GM19351 (cell line): ENCODE measurements at regions not wholly inside any gene's neighbourhood (a gene's known extent, or its start where the extent isn't known, plus 50 kb on each side); places are given as distances from the start of the nearest gene placed in this dataset.

Source experiments
- ATAC-seq: cut with Tn5 transposase; IDR thresholded peaks from one replicate; pipeline ENCODE4 v1.9.1; 2021; ENCODE audit warnings: mild to moderate bottlenecking, moderate library complexity; ENCODE audit not compliant: unreplicated experiment

DNA sequence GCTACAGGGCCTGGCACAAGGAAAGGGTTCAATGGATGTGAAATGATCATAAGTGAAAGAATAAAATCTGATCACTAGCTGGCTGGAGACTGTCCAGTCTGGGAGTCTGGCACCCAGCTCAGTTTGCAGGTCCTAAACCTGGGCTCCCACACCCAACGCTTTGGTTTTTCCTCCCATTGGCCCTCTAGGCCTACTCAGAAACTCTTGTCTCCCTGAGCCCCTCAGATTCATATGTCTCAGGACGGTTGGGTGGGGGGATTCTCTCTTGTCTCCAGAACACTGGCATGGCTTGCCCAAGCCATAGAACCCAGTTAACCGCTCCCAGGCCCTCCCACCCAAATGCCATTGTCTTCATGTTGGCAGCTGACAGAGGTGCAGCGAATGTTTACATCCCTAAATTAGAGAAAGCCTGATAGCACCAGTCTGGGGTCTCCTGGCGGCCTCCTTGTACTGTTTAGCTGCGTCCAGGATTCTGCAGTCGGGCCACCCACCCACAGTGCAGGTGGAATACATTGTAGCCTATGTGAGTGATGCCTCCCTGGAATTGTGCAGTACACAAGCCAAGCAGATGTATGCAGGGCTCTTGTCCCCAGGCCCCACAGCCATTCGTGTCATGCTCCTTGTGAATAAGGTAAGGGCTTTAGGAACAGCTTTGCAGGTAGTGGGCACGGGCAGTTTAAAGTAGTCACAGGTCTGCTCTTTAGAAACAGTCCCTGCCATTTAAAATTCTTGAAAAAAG, 266.3 kb downstream of the XXYLT1 start:
- no peak for ATAC-seq

DNA sequence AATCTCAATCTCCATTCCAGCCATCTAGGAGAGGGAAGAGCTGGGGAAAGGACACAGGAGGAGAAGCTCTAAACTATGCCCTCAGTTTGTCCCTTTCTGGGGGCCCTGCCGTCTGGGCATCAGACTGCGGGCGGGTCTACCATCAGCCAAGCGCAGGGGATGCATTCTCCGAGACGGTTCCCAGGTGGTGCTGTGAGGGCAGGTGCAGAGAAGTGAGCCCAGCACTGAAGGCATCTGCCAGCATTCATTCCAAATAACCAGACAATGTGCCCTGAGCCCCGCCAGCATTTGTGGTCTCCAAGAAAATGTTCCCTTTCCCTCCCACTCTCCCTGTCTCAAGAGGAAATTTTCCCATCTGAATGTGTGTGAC, 265.7 kb downstream of the XXYLT1 start:
- ATAC-seq: no peak

DNA sequence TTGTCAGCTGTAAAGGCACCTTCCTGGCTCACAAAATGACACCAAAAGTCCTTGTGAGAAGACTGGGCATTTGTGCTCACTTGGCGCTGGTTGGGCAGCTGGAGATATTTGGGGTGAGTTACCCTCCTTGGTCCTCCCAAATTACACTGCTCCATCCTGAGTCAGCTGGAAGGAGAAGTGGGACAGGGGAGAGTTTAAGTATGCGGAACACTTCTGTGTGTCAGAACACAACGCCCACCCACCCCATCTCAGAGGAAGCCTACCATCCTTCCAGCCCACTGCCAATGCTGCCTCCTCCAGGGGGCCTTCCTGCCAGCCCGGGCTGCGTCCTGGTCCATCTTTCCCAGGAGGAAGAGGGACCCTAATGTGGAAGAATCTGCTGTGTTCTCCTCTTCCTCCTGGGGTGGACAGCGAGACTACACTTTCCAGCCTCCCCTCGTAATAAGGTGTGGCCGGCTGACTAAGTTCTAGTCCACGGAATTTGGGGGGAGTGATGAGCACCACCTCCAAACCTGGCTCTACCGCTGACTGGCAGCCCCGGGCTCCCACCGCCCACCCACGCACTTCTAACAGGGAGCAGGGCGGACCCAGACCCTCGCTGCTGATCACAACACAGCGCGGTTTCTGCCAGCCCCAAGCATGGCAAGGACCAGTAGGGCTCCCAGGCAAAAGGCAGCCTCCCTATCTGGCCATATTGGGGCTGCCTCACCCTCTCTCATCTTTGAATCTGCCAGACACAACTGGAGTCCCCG, 265.0 kb downstream of the XXYLT1 start:
- no peak for ATAC-seq

DNA sequence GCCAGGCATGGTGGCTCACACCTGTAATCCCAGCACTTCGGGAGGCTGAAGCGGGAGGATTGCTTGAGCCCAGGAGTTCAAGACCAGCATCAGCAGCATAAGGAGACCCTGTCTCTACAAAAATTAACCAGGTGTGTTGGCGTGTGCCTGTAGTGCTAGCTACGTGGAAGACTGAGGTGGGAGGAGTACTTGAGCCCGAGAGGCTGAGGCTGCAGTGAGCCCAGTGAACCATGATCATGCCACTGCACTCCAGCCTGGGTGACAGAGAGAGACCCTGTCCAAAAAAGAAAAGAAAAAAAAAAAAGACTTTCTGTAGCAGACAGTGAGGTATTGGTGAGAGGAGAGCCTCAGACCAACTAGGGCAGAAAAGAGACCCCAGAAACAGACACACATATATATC, 263.8 kb downstream of the XXYLT1 start:
- no peak for ATAC-seq

DNA sequence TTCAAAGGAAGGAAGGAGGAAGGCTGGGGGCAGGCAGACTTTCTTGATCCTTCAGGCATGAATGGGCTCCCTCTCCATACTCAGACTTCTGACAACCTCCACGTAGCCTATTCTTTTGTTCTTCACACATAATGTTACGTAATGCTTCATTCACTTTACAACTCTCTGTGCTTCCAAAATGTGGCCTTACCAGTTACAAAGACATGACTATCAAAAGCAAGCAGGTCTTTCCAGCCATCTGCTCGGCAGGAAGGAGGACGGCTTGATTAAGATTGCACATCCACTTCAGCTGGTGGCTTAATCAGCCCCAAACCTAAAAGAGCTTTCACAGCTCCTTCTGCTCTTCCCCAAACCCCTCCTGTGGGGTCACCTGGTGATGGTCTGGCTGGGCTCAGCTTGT, 263.2 kb downstream of the XXYLT1 start:
- no peak for ATAC-seq

DNA sequence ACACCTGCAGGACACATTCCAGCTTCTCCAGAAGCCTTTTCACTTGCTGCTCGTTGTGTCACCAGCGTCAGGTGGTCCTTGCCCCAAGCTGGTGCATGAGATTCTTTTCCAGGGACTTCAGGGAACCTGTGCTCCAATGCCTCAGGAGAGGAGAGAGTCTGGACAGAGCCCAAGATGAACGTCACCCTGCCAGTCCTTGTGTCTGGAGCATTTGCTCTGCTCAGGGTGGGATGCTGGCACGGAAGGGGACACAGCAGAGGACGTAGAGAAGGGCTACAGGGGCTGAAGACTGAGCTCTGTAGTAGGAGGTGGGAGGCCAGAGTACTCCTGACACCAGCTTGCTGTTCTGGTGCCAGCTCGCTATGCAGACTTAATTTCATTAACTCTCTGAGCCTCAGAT, 262.1 kb downstream of the XXYLT1 start:
- ATAC-seq: no peak

DNA sequence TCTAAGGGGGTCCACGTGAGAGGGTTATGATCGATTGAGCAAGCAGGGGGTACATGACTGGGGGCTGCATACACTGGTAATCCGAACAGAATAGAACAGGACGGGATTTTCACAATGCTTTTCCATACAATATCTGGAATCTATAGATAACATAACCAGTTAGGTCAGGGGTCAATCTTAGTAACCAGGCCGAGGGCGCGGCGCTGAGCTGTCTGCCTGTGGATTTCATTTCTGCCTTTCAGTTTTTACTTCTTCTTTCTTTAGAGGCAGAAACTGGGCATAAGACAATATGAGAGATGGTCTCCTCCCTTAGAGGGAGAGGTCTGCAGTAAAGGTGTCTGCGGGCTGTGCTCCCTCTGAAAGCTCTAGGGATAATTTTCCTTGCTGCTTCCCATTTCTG, 261.3 kb downstream of the XXYLT1 start:
- ATAC-seq: no peak

DNA sequence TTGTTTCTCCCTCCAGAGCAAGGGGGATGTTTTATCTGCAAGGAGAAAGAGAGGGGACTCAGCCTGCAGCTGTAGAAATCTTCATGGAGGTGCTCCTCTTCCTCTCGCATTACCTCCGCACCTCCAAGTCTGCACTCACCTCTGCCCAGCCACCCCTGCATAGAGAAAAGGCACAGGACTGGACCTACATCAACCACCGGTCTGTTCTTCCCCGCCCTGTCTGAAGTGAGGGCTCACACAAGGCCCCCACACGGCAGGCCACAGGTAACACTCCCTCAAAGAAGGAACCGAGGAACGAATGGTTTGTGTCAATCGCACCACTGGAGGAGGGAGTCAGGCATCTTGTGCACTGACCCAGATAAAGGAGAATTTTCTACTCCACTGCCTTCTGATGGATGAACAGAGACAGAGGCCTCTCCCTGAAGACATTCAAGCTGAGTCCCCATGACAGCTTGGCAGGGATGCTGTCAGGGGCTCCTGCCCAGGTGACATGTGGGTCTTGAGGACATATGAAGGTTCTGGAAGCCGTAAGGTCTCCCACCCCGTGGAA, 260.3 kb downstream of the XXYLT1 start:
- no peak for ATAC-seq

DNA sequence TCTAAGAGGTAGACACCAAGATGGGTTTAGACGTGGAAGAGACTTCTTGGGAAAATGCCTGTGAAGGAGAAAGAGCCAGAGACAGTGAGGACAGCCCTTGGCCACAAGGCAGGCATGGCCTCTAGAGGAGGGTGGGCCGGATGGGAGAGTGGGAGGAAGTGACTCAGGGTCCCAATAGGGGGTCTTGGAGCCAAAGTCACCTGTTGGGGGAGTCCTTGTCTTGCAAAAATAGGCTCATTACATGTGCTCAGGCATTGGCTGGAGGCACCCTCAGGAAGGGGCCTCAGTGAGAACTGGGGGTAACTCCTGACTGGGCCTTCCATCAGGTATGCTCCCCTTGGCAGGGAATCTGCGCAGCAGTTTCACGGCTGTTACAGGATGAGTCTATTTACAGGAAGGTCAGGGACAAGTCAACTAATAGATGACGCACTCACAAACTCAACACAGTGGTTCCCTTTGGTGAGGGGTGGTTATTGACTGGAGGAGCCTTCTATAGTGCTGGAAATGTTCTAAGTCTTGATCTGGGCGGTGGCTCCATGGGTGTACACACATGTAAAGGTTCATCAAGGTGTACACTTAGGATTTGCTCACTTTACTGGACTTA, 259.6 kb downstream of the XXYLT1 start:
- ATAC-seq: no peak

DNA sequence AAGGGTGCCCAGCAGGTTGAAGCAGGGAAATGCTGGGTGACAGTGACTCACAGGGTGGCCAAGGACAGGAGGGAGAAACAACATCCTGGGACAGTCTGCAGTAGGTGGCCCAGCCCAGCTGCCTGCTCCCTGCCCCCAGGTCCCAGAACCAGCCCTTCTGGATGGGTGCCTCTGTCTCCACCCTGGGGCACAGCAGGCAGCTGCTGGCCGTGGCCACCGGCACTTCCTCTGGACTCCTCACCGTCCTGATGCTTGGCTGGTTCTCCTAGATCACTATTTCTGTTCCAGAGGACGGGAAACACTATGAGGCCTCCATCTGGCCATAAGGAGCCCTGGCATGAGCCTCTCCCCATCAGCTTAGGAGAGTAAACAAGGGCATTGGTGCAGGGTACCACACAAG, 258.9 kb downstream of the XXYLT1 start:
- no peak for ATAC-seq

DNA sequence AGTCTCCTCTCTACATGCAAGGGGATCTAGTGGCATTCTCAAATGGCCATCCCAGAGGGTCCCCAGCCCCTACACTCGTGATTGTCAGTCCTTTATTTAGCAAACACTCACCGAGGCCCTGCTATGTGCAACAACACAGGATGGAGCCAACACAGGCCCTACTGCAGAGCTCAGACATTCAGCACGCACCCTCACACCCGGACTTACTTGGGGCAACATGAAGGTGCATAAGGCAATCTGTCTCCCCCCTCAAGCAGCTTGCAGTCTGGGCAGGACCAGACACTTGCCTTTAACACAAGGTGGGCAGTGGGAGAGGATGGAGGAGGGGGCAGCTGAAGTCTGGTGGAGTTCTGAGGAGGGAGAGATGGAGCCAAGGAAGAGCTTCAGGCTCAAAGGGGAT, 258.4 kb downstream of the XXYLT1 start:
- ATAC-seq: no peak

DNA sequence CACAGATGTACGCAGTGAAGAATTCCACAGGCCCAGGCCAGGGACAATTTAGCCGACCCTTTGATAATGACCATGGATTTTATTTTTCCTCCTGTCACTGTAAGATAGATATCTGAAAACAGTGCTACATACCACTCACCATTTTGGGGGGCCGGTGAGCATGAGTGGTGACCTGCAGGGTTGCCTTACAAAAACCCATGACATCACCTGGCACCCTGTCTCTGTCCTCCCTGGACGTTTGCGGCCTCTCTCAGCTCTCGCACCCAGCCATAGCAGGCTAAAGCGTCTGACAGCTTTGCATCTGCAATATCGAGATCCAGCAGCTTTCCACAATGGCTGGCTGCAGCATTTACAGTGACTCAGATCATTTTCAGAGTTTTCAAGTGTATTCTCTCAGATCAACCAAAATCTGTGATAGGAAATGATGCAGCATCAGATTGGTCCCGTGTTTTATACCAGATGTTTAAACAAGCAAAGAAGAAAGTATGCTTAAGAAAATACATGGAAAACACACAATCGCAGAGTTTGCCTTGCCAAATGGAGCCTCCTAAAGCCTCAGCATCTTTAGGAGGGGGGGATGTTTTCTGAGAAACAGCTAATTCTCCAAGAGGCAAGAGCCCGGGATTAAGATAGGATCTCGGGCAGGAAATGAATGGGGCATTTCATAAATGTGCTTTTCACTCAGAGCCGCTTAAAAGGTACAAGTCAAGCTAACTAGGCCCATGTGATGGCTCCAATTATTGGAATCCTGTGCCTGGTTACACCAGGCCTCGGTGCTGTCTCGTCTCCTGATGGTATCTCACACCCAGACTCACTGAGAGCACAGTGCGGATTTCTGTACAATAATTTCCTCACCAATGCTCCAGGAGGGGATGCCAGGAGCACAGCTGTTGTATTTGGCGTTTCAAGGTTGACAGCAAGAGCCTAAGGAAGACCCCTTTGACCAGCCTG, 257.3 kb downstream of the XXYLT1 start:
- ATAC-seq: no peak

DNA sequence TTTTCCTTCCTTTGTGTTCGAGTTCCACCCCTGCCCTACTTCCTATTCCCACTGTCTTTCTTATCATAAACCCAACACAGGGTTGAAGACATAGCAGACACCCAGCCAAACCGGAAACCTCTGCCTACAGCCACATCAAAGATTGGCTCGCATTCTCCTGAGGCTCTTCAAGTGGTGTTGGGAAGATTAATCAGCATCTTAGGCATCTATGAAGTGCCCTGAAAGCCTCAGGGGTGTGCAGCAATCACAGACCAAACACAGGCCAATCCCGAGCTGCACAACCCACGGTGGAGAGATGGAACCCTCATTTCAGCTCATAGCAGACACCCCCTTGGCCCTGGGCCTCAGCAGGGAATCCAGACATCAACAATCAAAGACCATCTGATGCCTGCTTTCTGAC, 255.9 kb downstream of the XXYLT1 start:
- ATAC-seq: no peak

DNA sequence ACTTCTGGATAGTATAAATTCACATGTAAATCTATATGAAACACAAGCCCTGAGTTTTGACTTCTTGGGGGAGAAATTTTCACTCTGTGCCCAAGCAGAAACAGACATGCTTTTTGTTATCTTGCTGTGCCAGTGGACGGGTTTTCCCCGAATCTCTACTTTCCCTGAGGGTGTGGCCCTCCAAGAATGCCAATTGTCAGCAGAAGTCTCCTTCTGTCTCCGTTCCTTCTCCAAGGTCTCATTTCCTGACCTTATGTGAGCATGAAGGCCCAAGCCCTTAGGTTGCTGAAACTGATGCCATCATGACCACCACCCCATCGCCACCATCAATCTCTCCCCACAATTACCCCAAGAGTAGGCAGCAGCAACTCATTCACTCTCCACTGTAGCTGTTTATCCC, 253.8 kb downstream of the XXYLT1 start:
- ATAC-seq: no peak
